ENCODE measurements at regions not wholly inside any gene's neighbourhood (a gene's known extent, or its start where the extent isn't known, plus 50 kb on each side); places are given as distances from the start of the nearest gene placed in this dataset.
"Not testable (repeated sequence)": the region's sequence is repeated elsewhere in the genome, so short reads cannot be mapped to it uniquely, and the experiment has no call there.

DNA sequence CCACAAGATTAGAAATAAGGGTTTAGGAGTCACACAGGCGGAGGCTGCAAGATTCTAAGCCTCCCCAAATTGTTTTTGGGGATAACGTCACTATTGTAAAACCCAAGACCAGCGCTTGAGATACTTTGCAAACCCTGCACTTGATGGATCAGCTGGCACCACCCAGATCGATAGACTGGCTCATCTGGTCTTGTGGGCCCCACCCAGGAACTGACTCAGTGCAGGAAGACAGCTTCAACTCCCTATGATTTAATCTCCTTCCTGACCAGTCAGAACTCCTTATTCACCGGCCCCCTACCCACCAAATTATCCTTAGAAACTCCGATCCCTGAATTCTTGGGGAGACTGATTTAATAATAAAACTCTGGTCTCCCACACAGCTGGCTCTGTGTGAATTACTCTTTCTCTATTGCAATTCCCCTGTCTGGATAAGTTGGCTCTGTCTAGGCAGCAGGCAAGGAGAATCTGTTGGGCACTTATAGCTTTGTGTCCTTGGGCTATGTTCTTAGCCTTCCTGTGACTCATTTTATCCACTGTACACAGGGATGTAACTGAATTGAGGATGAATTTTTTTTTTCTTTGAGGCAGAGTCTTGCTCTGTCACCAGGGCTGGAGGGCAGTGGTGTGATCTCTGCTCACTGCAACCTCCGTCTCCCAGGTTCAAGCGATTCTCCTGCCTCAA, 64.4 kb upstream of the CARD11 start:
- Histone ChIP-seq H3K9me2 (replicated peaks; ENCODE audit: insufficient read depth, low read length) (no peaks in the 10 kb centered on the region), H3K27me3 (ENCODE audit: low read length) (no peaks in the 10 kb centered on the region), H3K4me3 (ENCODE audit: low read length) (no peak overlapping the region), H3K36me3 (ENCODE audit: insufficient read depth, low read length) (no peaks in the 10 kb centered on the region), H3K27ac (ENCODE audit: low read length) (no peak overlapping the region), H4K20me1 (ENCODE audit: insufficient read depth, low read depth, low read length) (no peaks in the 10 kb centered on the region), H3K4me1 (ENCODE audit: low read length) (peaks cover 2% of the 10 kb centered on the region; the same call in 1 of the 2 replicates), H3K9ac (ENCODE audit: low read length) (no peak overlapping the region), H3K4me2 (ENCODE audit: low read depth, low read length, poor library complexity, severe bottlenecking) (no peak overlapping the region), H3K9me3 (ENCODE audit: low read length) (no peaks in the 10 kb centered on the region), H2AFZ (ENCODE audit: low read length) (no peak overlapping the region), H3K79me2 (ENCODE audit: low read length) (no peaks in the 10 kb centered on the region)
- DNase-seq, result no peak

DNA sequence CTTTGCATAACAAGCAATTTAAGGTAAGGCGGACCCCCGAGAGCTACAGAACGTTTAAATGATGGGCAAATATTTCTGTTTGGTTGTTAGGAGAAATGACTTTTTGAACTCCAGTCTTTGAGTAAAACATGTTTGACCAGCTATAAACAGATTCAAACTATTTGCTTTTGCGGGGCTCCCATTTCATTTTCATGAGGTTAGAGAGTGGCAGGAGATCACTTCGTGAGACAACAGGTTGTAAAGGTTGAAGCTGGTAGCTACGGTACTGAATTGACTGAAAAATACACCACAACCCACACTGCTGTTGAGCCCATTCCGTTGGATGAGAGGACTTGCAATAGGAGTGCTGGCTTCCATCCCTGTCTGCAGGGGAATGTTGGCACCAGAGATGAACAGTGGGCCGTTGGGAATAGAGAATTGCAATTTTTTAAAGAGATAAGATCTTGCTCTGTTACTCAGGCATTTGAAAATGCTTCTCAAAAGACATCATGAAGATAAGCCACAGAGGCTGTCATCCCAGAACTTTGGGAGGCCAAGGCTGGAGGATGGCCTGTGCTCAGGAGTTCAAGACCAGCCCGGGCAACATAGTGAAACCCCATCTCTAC, 65.7 kb upstream of the CARD11 start:
- Histone ChIP-seq H3K4me1 (ENCODE audit: low read length) (peaks cover 2% of the 10 kb centered on the region; the same call in 1 of the 2 replicates), H3K27me3 (ENCODE audit: low read length) (no peaks in the 10 kb centered on the region), H2AFZ (ENCODE audit: low read length) (no peak overlapping the region), H3K9me2 (replicated peaks; ENCODE audit: insufficient read depth, low read length) (no peaks in the 10 kb centered on the region), H3K27ac (ENCODE audit: low read length) (no peak overlapping the region), H3K9me3 (ENCODE audit: low read length) (no peaks in the 10 kb centered on the region), H3K79me2 (ENCODE audit: low read length) (no peaks in the 10 kb centered on the region), H3K36me3 (ENCODE audit: insufficient read depth, low read length) (no peaks in the 10 kb centered on the region), H3K9ac (ENCODE audit: low read length) (no peak overlapping the region), H3K4me3 (ENCODE audit: low read length) (no peak overlapping the region), H3K4me2 (ENCODE audit: low read depth, low read length, poor library complexity, severe bottlenecking) (no peak overlapping the region), H4K20me1 (ENCODE audit: insufficient read depth, low read depth, low read length) (no peaks in the 10 kb centered on the region)
- no peak for DNase-seq

DNA sequence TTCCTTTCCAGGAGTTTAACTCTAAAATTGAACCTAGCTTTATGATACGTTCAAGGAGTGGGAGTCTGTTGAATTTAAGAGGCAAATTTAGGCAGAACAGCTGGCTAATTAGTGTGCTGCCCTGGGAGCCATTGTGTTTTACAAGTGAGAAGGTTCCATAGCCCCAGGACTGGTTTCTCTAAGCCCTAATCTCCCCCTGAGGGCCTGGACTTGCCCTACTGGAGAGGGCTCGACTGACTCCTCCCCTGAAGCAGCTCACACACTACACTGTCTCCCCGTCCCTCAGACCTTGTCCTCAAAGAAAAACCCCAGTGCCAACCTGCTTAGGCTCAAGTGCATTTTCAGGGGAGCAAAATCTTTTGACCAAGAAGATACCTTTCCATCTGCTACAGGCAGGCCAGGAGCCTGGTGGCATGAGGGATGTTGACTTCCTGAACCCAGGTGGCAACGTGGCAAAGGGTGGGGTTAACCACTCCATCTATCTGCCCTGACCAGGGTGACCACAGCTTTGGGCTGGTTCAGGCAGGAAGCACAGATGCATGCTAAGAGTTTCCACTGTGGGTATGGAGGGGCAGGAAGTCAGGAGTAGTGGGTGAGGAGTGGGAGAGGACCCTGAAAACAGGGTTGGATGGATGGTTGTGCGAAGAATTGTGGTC, 68.9 kb upstream of the CARD11 start:
- no peak overlapping the region for H3K27ac ChIP-seq (ENCODE audit: low read length)
- no peak overlapping the region for H2AFZ ChIP-seq (ENCODE audit: low read length)
- H3K4me1 ChIP-seq (ENCODE audit: low read length), result no peaks in the 10 kb centered on the region
- H3K9me3 ChIP-seq (ENCODE audit: low read length), result no peaks in the 10 kb centered on the region
- DNase-seq, result no peak
- no peak overlapping the region for H3K9ac ChIP-seq (ENCODE audit: low read length)
- no peaks in the 10 kb centered on the region for H3K79me2 ChIP-seq (ENCODE audit: low read length)
- no peaks in the 10 kb centered on the region for H3K9me2 ChIP-seq (replicated peaks; ENCODE audit: insufficient read depth, low read length)
- no peak overlapping the region for H3K4me2 ChIP-seq (ENCODE audit: low read depth, low read length, poor library complexity, severe bottlenecking)
- H3K4me3 ChIP-seq (ENCODE audit: low read length), result no peak overlapping the region
- H3K27me3 ChIP-seq (ENCODE audit: low read length), result no peaks in the 10 kb centered on the region
- no peaks in the 10 kb centered on the region for H3K36me3 ChIP-seq (ENCODE audit: insufficient read depth, low read length)
- no peaks in the 10 kb centered on the region for H4K20me1 ChIP-seq (ENCODE audit: insufficient read depth, low read depth, low read length)

DNA sequence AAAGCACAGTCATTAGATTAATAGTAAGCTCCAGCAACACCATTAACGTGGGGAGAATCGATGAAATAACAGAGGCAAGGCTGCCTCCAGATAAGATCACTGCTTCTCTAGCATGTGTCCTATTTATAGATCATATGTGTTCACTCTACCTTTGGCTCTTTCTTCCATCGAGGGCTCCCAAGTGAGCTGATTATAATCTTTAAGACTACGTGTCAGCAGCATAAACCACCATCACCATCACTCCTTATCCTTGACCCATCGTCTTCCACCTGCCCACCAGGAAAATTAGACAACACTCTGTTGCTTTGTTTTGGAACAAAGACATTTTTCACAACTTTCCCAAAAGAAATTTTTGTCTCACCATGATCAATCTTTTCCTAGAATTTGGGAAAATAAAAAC, 71.2 kb upstream of the CARD11 start:
- DNase-seq, result no peak
- Histone ChIP-seq H3K27ac (ENCODE audit: low read length) (no peak overlapping the region), H4K20me1 (ENCODE audit: insufficient read depth, low read depth, low read length) (no peaks in the 10 kb centered on the region), H3K9ac (ENCODE audit: low read length) (no peak overlapping the region), H3K9me2 (replicated peaks; ENCODE audit: insufficient read depth, low read length) (no peaks in the 10 kb centered on the region), H3K4me2 (ENCODE audit: low read depth, low read length, poor library complexity, severe bottlenecking) (no peak overlapping the region), H3K4me3 (ENCODE audit: low read length) (no peak overlapping the region), H3K36me3 (ENCODE audit: insufficient read depth, low read length) (no peaks in the 10 kb centered on the region), H2AFZ (ENCODE audit: low read length) (no peak overlapping the region), H3K27me3 (ENCODE audit: low read length) (no peaks in the 10 kb centered on the region), H3K9me3 (ENCODE audit: low read length) (no peaks in the 10 kb centered on the region), H3K79me2 (ENCODE audit: low read length) (no peaks in the 10 kb centered on the region), H3K4me1 (ENCODE audit: low read length) (no peaks in the 10 kb centered on the region)

DNA sequence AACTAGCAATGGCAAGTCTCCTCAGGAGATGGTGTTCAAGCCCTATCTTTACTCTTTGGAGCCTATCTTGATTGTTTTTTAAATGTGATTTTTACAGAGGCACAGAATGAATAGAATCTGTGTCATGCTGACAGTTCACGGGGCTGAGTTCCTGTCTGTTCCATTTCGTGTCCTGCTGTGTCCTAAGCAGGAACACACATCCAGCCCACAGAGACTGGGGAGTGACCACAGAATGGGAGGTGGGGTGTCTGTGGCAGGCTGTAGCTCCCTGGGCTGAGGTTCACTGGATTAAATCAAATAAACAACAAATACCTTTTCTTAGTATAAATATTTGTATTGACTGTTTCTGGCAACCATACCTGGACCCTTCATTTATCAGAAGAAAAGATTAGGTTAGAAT, 73.4 kb upstream of the CARD11 start:
- no peak overlapping the region for H2AFZ ChIP-seq (ENCODE audit: low read length)
- H3K79me2 ChIP-seq (ENCODE audit: low read length), result no peaks in the 10 kb centered on the region
- no peaks in the 10 kb centered on the region for H3K4me1 ChIP-seq (ENCODE audit: low read length)
- no peak overlapping the region for H3K4me2 ChIP-seq (ENCODE audit: low read depth, low read length, poor library complexity, severe bottlenecking)
- no peak overlapping the region for H3K9ac ChIP-seq (ENCODE audit: low read length)
- H3K36me3 ChIP-seq (ENCODE audit: insufficient read depth, low read length), result no peaks in the 10 kb centered on the region
- no peak overlapping the region for H3K27ac ChIP-seq (ENCODE audit: low read length)
- no peak for DNase-seq
- no peaks in the 10 kb centered on the region for H4K20me1 ChIP-seq (ENCODE audit: insufficient read depth, low read depth, low read length)
- H3K9me2 ChIP-seq (replicated peaks; ENCODE audit: insufficient read depth, low read length), result no peaks in the 10 kb centered on the region
- no peaks in the 10 kb centered on the region for H3K27me3 ChIP-seq (ENCODE audit: low read length)
- H3K9me3 ChIP-seq (ENCODE audit: low read length), result no peaks in the 10 kb centered on the region
- no peak overlapping the region for H3K4me3 ChIP-seq (ENCODE audit: low read length)

DNA sequence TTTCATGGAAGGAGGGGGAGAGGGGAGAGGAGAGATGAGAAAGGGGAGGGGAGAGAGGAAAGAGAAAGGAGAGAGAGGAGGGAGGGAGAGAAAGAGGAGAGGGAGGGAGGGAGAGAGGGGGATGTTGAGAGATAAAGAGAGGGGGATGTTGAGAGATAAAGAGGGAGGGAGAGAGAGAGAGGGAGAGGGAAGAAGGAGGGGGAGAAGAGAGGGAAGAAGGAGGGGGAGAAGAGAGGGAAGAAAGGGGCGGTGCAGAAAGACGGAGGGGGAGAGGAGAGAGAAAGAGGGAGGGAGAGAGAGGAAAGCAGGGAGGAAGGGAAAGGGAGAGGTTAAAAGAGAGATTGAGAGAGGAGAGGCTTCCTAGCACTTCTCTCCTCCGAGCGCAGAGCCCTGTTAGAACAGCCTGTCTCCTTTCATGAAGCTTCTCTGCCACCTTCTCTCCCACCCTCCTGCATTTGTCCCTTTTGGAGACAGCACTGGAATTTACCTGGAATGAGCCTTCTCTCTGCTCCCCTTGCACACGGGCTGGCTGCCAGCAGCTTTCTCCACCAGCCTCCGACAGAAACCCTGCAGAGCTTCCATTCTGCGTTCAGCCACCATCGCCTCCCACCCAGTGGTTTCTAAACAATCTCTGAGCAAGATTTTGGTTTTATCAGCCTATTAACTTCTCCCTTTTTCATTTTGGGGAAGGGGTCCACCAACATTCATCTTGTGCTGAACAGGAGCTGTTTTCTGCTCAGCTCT, 74.0 kb upstream of the CARD11 start:
- Histone ChIP-seq H3K4me1 (ENCODE audit: low read length) (no peaks in the 10 kb centered on the region), H3K9ac (ENCODE audit: low read length) (no peak overlapping the region), H3K27me3 (ENCODE audit: low read length) (no peaks in the 10 kb centered on the region), H2AFZ (ENCODE audit: low read length) (no peak overlapping the region), H3K9me3 (ENCODE audit: low read length) (no peaks in the 10 kb centered on the region), H3K27ac (ENCODE audit: low read length) (no peak overlapping the region), H3K4me3 (ENCODE audit: low read length) (no peak overlapping the region), H3K36me3 (ENCODE audit: insufficient read depth, low read length) (no peaks in the 10 kb centered on the region), H4K20me1 (ENCODE audit: insufficient read depth, low read depth, low read length) (no peaks in the 10 kb centered on the region), H3K9me2 (replicated peaks; ENCODE audit: insufficient read depth, low read length) (no peaks in the 10 kb centered on the region), H3K79me2 (ENCODE audit: low read length) (no peaks in the 10 kb centered on the region), H3K4me2 (ENCODE audit: low read depth, low read length, poor library complexity, severe bottlenecking) (no peak overlapping the region)
- DNase-seq, result no peak

DNA sequence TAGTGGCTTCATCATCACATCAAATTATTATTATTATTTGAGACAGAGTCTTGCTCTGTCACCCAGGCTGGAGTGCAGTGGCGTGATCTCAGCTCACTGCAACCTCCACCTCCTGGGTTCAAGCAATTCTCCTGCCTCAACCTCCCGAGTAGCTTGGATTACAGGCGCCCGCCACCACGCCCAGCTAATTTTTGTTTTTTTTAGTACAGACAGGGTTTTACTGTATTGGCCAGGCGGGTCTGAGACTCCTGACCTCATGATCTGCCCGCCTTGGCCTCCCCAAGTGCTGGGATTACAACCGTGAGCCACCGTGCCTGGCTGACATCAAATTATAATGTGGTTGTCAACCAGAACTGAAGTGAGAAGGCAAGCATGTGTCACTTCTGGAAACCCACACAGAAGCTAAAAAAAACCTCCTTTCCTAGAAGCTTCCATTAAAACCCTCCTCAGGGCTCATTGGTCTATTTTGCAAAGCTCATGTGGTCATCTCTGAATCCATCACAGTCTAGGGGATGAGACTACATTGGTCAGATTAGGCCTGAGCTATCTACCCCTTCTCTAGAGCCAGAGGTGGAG, 75.8 kb upstream of the CARD11 start:
- DNase-seq; H3K36me3 ChIP-seq (ENCODE audit: insufficient read depth, low read length); H4K20me1 ChIP-seq (ENCODE audit: insufficient read depth, low read depth, low read length); H2AFZ ChIP-seq (ENCODE audit: low read length); H3K4me2 ChIP-seq (ENCODE audit: low read depth, low read length, poor library complexity, severe bottlenecking); H3K4me3 ChIP-seq (ENCODE audit: low read length); H3K9me2 ChIP-seq (replicated peaks; ENCODE audit: insufficient read depth, low read length); H3K27ac ChIP-seq (ENCODE audit: low read length); H3K9me3 ChIP-seq (ENCODE audit: low read length); H3K4me1 ChIP-seq (ENCODE audit: low read length); H3K79me2 ChIP-seq (ENCODE audit: low read length); H3K9ac ChIP-seq (ENCODE audit: low read length); H3K27me3 ChIP-seq (ENCODE audit: low read length): not testable (repeated sequence)

DNA sequence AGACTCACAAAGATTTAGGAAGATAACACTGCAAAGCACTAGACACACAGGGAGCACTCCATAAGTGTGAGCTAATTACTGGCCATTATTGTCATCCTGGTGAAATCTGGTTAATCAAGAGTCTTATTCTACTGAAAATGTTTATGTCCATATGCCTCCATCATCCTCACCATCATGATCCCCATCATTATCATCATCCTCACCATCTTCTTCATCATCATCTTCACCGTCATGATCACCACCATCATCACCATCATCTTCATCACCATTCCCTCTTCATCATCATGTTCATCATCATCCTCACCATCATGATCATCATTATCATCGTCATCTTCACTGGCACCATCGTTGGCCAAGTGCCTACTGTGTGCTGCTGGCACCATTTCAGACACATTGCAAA, 76.3 kb upstream of the CARD11 start:
- no peaks in the 10 kb centered on the region for H3K27me3 ChIP-seq (ENCODE audit: low read length)
- DNase-seq, result no peak
- no peak overlapping the region for H3K27ac ChIP-seq (ENCODE audit: low read length)
- no peak overlapping the region for H3K4me3 ChIP-seq (ENCODE audit: low read length)
- no peak overlapping the region for H3K9ac ChIP-seq (ENCODE audit: low read length)
- no peak overlapping the region for H3K4me2 ChIP-seq (ENCODE audit: low read depth, low read length, poor library complexity, severe bottlenecking)
- no peak overlapping the region for H2AFZ ChIP-seq (ENCODE audit: low read length)
- H3K4me1 ChIP-seq (ENCODE audit: low read length), result no peaks in the 10 kb centered on the region
- no peaks in the 10 kb centered on the region for H3K79me2 ChIP-seq (ENCODE audit: low read length)
- no peaks in the 10 kb centered on the region for H3K9me3 ChIP-seq (ENCODE audit: low read length)
- H3K9me2 ChIP-seq (replicated peaks; ENCODE audit: insufficient read depth, low read length), result no peaks in the 10 kb centered on the region
- H3K36me3 ChIP-seq (ENCODE audit: insufficient read depth, low read length), result no peaks in the 10 kb centered on the region
- H4K20me1 ChIP-seq (ENCODE audit: insufficient read depth, low read depth, low read length), result no peaks in the 10 kb centered on the region
